Loucy (cell line): ENCODE measurements at regions not wholly inside any gene's neighbourhood (a gene's known extent, or its start where the extent isn't known, plus 50 kb on each side); places are given as distances from the start of the nearest gene placed in this dataset.

Experiments used
- H2AFZ ChIP-seq: fragments of 200-600 bp; sonication (generic); 2 replicates; pipeline ENCODE4 v1.6.0; 2016; ENCODE audit warnings: antibody characterized with exemption, mild to moderate bottlenecking, low read length, moderate library complexity
- H3F3A ChIP-seq: fragments of 200-600 bp; 2 replicates; pipeline ENCODE4 v1.6.0; 2016; ENCODE audit warnings: antibody characterized with exemption, low read depth, mild to moderate bottlenecking
- H3K27me3 ChIP-seq: fragments of 200-600 bp; sonication (generic); 2 replicates; pipeline ENCODE4 v1.6.1; 2014; ENCODE audit warnings: low read length, mild to moderate bottlenecking; ENCODE audit not compliant: insufficient read depth, poor library complexity, severe bottlenecking
- H3K36me3 ChIP-seq: fragments of 200-600 bp; sonication (generic); 2 replicates; pipeline ENCODE4 v1.6.1; 2016; ENCODE audit warnings: low read length; ENCODE audit not compliant: insufficient read depth
- H3K4me1 ChIP-seq: fragments of 200-600 bp; sonication (generic); 2 replicates; pipeline ENCODE4 v1.5.1; 2014; ENCODE audit warnings: low read length, mild to moderate bottlenecking; ENCODE audit not compliant: insufficient read depth, poor library complexity, severe bottlenecking
- H3K4me2 ChIP-seq: fragments of 200-600 bp; sonication (generic); 2 replicates; pipeline ENCODE4 v1.6.0; 2014; ENCODE audit warnings: antibody characterized with exemption, low read length, low read depth, mild to moderate bottlenecking; ENCODE audit not compliant: poor library complexity, severe bottlenecking
- H3K4me3 ChIP-seq: fragments of 200-600 bp; sonication (generic); 2 replicates; pipeline ENCODE4 v1.5.1; 2014; ENCODE audit warnings: low read length, mild to moderate bottlenecking, mixed read lengths; ENCODE audit not compliant: poor library complexity, severe bottlenecking
- H3K79me2 ChIP-seq: fragments of 200-600 bp; sonication (generic); 2 replicates; pipeline ENCODE4 v1.6.1; 2014; ENCODE audit warnings: low read length; ENCODE audit not compliant: insufficient read depth
- H3K9ac ChIP-seq: fragments of 200-600 bp; sonication (generic); 2 replicates; pipeline ENCODE4 v1.6.0; 2014; ENCODE audit warnings: mild to moderate bottlenecking, low read depth, low read length, moderate library complexity; ENCODE audit not compliant: poor library complexity, severe bottlenecking
- H3K9me2 ChIP-seq: fragments of 200-600 bp; sonication (generic); replicated peaks from 2 replicates; pipeline ENCODE4 v1.6.1; 2016; ENCODE audit warnings: low read depth, low read length, mixed read lengths
- H3K9me3 ChIP-seq: fragments of 200-600 bp; sonication (generic); 2 replicates; pipeline ENCODE4 v1.6.1; 2014; ENCODE audit warnings: mild to moderate bottlenecking, antibody characterized with exemption, low read length, low read depth; ENCODE audit not compliant: insufficient read depth
- H4K20me1 ChIP-seq: fragments of 200-600 bp; sonication (generic); 2 replicates; pipeline ENCODE4 v1.6.0; 2014; ENCODE audit warnings: antibody characterized with exemption, low read length, mild to moderate bottlenecking; ENCODE audit not compliant: insufficient read depth, poor library complexity, severe bottlenecking
- EZH2phosphoT487 ChIP-seq: fragments of 200-600 bp; IDR thresholded peaks from 2 replicates; pipeline ENCODE4 v1.6.1; 2018; ENCODE audit warnings: antibody characterized with exemption, mild to moderate bottlenecking, moderate library complexity, borderline replicate concordance
- TF ChIP-seq, protein P1 (sequence below): fragments of 200-600 bp; sonication (generic); conservative IDR thresholded peaks from 2 replicates; pipeline ENCODE4 v1.5.1; 2014; ENCODE audit warnings: mild to moderate bottlenecking, antibody characterized with exemption, low read length

DNA sequence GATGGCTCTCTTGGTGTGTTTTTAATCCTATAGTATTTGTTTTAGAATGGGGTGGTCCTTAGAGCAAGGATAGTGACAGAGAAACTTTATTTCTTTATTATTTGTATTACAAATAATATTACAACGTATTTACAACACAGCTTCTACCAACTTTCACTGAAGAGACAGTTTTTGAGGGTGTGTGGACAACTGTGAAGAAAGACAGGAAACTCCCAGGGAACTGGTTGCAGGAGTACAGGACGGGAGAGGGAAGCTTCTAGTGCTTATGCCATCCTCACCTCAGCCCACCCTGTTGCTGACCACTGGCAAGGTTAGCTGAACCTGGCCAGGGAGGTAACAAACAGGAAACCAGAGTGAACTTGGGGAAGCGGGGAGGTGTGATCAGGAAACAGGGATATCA lies 251.7 kb downstream of the BCL11A start:
- H3K9me3 ChIP-seq, result no peaks in the 10 kb centered on the region
- no peaks in the 10 kb centered on the region for H3K36me3 ChIP-seq
- H3K4me1 ChIP-seq, result no peaks in the 10 kb centered on the region
- no peak overlapping the region for H3K4me3 ChIP-seq
- no peaks in the 10 kb centered on the region for H3F3A ChIP-seq
- H3K27me3 ChIP-seq, result no peaks in the 10 kb centered on the region
- H4K20me1 ChIP-seq, result no peaks in the 10 kb centered on the region
- TF ChIP-seq, protein P1, sequence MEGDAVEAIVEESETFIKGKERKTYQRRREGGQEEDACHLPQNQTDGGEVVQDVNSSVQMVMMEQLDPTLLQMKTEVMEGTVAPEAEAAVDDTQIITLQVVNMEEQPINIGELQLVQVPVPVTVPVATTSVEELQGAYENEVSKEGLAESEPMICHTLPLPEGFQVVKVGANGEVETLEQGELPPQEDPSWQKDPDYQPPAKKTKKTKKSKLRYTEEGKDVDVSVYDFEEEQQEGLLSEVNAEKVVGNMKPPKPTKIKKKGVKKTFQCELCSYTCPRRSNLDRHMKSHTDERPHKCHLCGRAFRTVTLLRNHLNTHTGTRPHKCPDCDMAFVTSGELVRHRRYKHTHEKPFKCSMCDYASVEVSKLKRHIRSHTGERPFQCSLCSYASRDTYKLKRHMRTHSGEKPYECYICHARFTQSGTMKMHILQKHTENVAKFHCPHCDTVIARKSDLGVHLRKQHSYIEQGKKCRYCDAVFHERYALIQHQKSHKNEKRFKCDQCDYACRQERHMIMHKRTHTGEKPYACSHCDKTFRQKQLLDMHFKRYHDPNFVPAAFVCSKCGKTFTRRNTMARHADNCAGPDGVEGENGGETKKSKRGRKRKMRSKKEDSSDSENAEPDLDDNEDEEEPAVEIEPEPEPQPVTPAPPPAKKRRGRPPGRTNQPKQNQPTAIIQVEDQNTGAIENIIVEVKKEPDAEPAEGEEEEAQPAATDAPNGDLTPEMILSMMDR, result no peak
- no peak for TF ChIP-seq EZH2phosphoT487
- no peak overlapping the region for H2AFZ ChIP-seq
- no peaks in the 10 kb centered on the region for H3K9me2 ChIP-seq
- H3K79me2 ChIP-seq, result no peaks in the 10 kb centered on the region
- H3K4me2 ChIP-seq, result no peak overlapping the region
- no peak overlapping the region for H3K9ac ChIP-seq

DNA sequence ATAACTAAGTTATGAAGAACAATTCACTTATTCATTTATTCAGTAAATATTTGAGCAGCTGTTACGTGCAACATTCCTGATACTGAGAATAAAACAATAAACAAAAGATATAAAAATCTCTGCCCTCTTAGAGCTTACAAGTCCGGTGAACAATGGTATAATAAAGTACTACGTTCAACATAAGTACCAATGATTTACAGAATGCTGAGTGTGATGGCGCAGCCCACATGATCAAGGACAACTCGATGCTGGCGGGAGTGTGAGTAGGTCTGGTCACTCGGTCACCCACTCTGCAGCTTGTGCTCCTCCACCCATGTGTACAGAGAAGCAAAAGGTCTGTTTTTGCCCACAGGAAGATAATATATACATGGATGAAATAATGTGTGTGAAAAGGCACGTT lies 254.3 kb downstream of the BCL11A start:
- Histone ChIP-seq H3K9me3 (no peaks in the 10 kb centered on the region), H4K20me1 (no peaks in the 10 kb centered on the region), H3K9me2 (no peaks in the 10 kb centered on the region), H3K4me1 (no peaks in the 10 kb centered on the region), H3K9ac (no peak overlapping the region), H3K4me3 (no peak overlapping the region), H2AFZ (no peak overlapping the region), H3K79me2 (no peaks in the 10 kb centered on the region), H3K4me2 (no peak overlapping the region), H3K27me3 (no peaks in the 10 kb centered on the region), H3F3A (no peaks in the 10 kb centered on the region), H3K36me3 (no peaks in the 10 kb centered on the region)
- TF ChIP-seq, protein P1, result no peak
- no peak for TF ChIP-seq EZH2phosphoT487

DNA sequence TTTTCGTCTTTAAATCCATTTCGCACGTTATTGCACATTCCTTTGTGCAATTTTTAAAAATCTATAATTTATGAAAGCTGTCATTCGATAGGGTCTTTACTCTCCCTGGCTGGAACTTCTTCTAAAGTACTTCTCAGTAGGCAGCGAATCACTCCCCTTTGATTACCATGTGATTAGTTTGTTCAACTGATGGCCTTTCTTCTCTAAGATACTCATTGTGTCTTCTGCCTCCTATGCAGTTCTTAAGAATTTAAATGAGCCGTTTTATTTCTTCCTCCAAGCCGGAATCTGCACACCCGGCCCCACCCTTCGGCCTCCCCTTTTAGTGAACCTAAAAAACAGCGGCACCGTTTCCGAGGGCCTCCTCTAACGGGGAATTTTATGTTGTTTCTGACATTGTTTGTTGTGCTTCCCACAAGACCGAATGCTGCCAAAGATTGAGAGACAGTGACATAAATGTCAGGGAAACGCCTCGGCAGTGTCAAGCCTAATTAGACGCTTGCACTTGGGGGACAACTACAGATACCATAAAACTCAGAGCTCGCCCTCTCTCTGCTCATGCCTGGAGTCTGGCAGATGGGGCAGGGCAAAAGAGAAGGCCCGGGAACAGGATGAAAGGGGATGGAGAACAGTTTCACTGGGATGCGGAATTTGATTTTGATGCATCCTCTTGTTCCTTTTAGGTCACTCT lies 255.3 kb downstream of the BCL11A start:
- TF ChIP-seq, protein P1, result no peak
- no peak for TF ChIP-seq EZH2phosphoT487
- no peaks in the 10 kb centered on the region for H3K9me2 ChIP-seq
- no peak overlapping the region for H3K4me3 ChIP-seq
- H4K20me1 ChIP-seq, result no peaks in the 10 kb centered on the region
- H3K9ac ChIP-seq, result no peak overlapping the region
- no peak overlapping the region for H3K4me2 ChIP-seq
- no peaks in the 10 kb centered on the region for H3K9me3 ChIP-seq
- no peak overlapping the region for H2AFZ ChIP-seq
- no peaks in the 10 kb centered on the region for H3K36me3 ChIP-seq
- H3K4me1 ChIP-seq, result no peaks in the 10 kb centered on the region
- H3K79me2 ChIP-seq, result no peaks in the 10 kb centered on the region
- H3K27me3 ChIP-seq, result no peaks in the 10 kb centered on the region
- no peaks in the 10 kb centered on the region for H3F3A ChIP-seq
